ENCODE measurements at regions not wholly inside any gene's neighbourhood (a gene's known extent, or its start where the extent isn't known, plus 50 kb on each side); places are given as distances from the start of the nearest gene placed in this dataset.

DNA sequence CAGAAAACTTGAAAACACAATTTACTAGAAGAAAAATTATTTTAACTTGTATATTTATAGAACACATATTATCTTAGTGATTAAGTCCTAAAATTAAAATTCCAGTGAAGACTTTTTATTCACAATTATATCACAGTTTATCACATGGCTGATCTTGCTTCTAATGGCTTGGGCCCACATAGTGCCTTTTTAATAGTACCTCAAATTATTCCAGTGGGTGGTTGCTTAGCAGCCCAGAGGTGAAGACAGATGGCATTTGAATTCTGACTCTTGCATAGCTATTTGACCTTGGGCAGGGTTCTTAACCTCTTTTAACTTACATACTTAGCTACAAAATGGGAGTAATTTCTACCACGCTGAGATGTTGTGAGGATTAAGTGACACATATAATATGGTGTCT lies 214.7 kb upstream of the SGO1 start:
- H3K36me3 Mint-ChIP-seq (ENCODE audit: insufficient read depth, unreplicated experiment), result no peaks in the 10 kb centered on the region
- H3K4me3 Mint-ChIP-seq (ENCODE audit: low read depth, unreplicated experiment), result no peak overlapping the region
- intact Hi-C loops (cut with micrococcal nuclease; ENCODE audit: unreplicated experiment), result no loop called here
- no peaks in the 10 kb centered on the region for H3K27me3 Mint-ChIP-seq (ENCODE audit: unreplicated experiment)
- H3K9me3 Mint-ChIP-seq (ENCODE audit: low read depth, unreplicated experiment), result no peaks in the 10 kb centered on the region
- TF ChIP-seq, protein P1, sequence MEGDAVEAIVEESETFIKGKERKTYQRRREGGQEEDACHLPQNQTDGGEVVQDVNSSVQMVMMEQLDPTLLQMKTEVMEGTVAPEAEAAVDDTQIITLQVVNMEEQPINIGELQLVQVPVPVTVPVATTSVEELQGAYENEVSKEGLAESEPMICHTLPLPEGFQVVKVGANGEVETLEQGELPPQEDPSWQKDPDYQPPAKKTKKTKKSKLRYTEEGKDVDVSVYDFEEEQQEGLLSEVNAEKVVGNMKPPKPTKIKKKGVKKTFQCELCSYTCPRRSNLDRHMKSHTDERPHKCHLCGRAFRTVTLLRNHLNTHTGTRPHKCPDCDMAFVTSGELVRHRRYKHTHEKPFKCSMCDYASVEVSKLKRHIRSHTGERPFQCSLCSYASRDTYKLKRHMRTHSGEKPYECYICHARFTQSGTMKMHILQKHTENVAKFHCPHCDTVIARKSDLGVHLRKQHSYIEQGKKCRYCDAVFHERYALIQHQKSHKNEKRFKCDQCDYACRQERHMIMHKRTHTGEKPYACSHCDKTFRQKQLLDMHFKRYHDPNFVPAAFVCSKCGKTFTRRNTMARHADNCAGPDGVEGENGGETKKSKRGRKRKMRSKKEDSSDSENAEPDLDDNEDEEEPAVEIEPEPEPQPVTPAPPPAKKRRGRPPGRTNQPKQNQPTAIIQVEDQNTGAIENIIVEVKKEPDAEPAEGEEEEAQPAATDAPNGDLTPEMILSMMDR (IDR thresholded peaks at IDR 0.05; ENCODE audit: unreplicated experiment), result no peak
- H3K27ac Mint-ChIP-seq (ENCODE audit: unreplicated experiment), result no peak overlapping the region
- no peak for DNase-seq
- no TSS peak for BruUV-seq (replicated peaks)
- no peaks in the 10 kb centered on the region for H3K4me1 Mint-ChIP-seq (ENCODE audit: low read depth, unreplicated experiment)
- CTCF ChIA-PET, result no interaction called here

DNA sequence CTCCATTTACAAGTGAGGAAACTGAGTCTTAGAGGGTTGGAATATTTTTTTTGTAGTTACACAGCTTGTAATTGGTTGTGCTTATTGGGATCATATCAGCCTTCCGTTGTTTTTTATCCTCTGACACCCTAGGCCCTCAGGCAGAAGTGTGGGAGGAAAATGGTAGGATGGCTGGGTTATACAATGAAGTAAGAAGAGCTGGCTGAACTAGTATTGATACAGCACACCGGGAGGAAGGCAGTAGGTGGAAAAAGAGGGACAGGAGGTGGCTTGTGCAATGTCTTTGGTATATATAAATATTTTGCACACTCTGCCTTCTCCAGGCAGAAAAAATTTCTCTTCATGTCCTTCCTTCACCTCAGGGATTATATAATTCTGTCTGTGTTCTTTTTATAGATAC lies 214.3 kb upstream of the SGO1 start:
- Mint-ChIP-seq H3K4me1 (ENCODE audit: low read depth, unreplicated experiment) (no peaks in the 10 kb centered on the region), H3K4me3 (ENCODE audit: low read depth, unreplicated experiment) (no peak overlapping the region), H3K9me3 (ENCODE audit: low read depth, unreplicated experiment) (no peaks in the 10 kb centered on the region), H3K36me3 (ENCODE audit: insufficient read depth, unreplicated experiment) (no peaks in the 10 kb centered on the region), H3K27ac (ENCODE audit: unreplicated experiment) (no peak overlapping the region), H3K27me3 (ENCODE audit: unreplicated experiment) (no peaks in the 10 kb centered on the region)
- BruUV-seq (replicated peaks), result no TSS peak
- CTCF ChIA-PET, result no interaction called here
- intact Hi-C loops (cut with micrococcal nuclease; ENCODE audit: unreplicated experiment), result no loop called here
- DNase-seq, result no peak
- TF ChIP-seq, protein P1 (IDR thresholded peaks at IDR 0.05; ENCODE audit: unreplicated experiment), result no peak

DNA sequence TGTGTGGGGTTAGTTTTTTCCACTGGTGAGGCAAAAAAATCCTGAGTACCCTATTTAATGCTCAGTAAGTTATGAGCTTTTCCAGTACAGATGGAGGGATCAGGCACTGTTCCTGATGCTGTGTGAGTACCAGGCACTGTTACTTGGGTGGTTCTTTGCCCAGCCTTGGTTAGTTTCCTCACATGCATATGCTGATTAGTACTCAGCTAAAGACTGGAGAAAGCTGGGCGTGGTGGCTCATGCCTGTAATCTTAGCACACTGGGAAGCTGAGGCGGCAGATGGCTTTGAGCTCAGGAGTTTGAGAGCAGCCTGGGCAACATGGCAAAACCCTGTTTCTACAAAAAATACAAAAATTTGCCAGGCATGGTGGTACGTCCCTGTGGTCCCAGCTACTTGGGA lies 210.3 kb upstream of the SGO1 start:
- H3K4me3 Mint-ChIP-seq (ENCODE audit: low read depth, unreplicated experiment), result no peak overlapping the region
- intact Hi-C loops (cut with micrococcal nuclease; ENCODE audit: unreplicated experiment), result no loop called here
- H3K4me1 Mint-ChIP-seq (ENCODE audit: low read depth, unreplicated experiment), result no peaks in the 10 kb centered on the region
- no TSS peak for BruUV-seq (replicated peaks)
- no peak for DNase-seq
- no peaks in the 10 kb centered on the region for H3K27me3 Mint-ChIP-seq (ENCODE audit: unreplicated experiment)
- H3K27ac Mint-ChIP-seq (ENCODE audit: unreplicated experiment), result no peak overlapping the region
- TF ChIP-seq, protein P1 (IDR thresholded peaks at IDR 0.05; ENCODE audit: unreplicated experiment), result no peak
- CTCF ChIA-PET, result interaction anchor here (0.8 kb wide), 1 partner anchor 9 kb away, joined by 3 read pairs; no protein-coding TSS in a partner anchor
- no peaks in the 10 kb centered on the region for H3K36me3 Mint-ChIP-seq (ENCODE audit: insufficient read depth, unreplicated experiment)
- no peaks in the 10 kb centered on the region for H3K9me3 Mint-ChIP-seq (ENCODE audit: low read depth, unreplicated experiment)

DNA sequence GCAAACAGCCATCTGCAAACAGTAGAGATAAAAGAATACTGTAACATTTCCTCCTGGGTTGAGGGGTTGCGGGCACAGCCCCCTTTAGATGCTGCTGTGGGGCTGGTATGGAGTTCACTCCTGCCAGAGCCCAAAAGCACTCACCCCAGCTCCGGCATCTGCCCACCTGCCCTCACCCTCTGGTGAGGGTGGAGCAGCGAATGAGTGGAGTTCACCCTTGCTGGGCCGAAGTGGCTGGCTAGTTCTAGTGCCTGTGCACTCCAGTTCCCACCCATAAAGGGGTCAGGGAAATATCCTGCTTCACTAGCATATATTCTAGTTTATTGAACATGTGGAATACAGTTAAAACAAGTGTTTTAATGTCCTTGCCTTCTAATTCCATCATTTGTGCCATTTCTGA lies 209.7 kb upstream of the SGO1 start:
- no TSS peak for BruUV-seq (replicated peaks)
- H3K9me3 Mint-ChIP-seq (ENCODE audit: low read depth, unreplicated experiment), result no peaks in the 10 kb centered on the region
- TF ChIP-seq, protein P1 (IDR thresholded peaks at IDR 0.05; ENCODE audit: unreplicated experiment), result no peak
- H3K4me1 Mint-ChIP-seq (ENCODE audit: low read depth, unreplicated experiment), result no peaks in the 10 kb centered on the region
- no peak overlapping the region for H3K4me3 Mint-ChIP-seq (ENCODE audit: low read depth, unreplicated experiment)
- CTCF ChIA-PET, result no interaction called here
- no peak overlapping the region for H3K27ac Mint-ChIP-seq (ENCODE audit: unreplicated experiment)
- no peaks in the 10 kb centered on the region for H3K36me3 Mint-ChIP-seq (ENCODE audit: insufficient read depth, unreplicated experiment)
- intact Hi-C loops (cut with micrococcal nuclease; ENCODE audit: unreplicated experiment), result no loop called here
- H3K27me3 Mint-ChIP-seq (ENCODE audit: unreplicated experiment), result no peaks in the 10 kb centered on the region
- no peak for DNase-seq

DNA sequence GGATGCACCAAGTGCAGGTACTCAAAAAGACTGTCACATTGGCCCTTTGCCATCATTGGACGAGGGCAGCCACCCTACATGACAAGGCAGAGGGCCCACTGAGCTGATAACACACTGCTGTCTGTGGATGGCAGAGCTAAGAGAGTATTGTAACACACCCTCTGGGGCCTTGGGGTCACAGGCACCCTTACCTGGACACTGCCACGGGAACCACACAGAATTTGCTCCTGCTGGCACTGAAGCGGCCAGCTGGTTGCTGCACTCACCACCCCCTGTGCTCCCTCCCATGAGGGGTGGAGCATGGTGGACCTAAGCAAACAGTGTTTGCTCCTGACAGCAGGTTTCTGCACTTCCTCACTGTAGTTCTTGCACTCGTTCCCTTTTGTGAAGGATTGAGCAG lies 208.2 kb upstream of the SGO1 start:
- H3K4me1 Mint-ChIP-seq (ENCODE audit: low read depth, unreplicated experiment), result no peaks in the 10 kb centered on the region
- no TSS peak for BruUV-seq (replicated peaks)
- no peak overlapping the region for H3K4me3 Mint-ChIP-seq (ENCODE audit: low read depth, unreplicated experiment)
- DNase-seq, result no peak
- no peaks in the 10 kb centered on the region for H3K36me3 Mint-ChIP-seq (ENCODE audit: insufficient read depth, unreplicated experiment)
- H3K27ac Mint-ChIP-seq (ENCODE audit: unreplicated experiment), result no peak overlapping the region
- intact Hi-C loops (cut with micrococcal nuclease; ENCODE audit: unreplicated experiment), result no loop called here
- no peaks in the 10 kb centered on the region for H3K27me3 Mint-ChIP-seq (ENCODE audit: unreplicated experiment)
- H3K9me3 Mint-ChIP-seq (ENCODE audit: low read depth, unreplicated experiment), result no peaks in the 10 kb centered on the region
- TF ChIP-seq, protein P1 (IDR thresholded peaks at IDR 0.05; ENCODE audit: unreplicated experiment), result no peak
- CTCF ChIA-PET, result no interaction called here

Data from Calu3 (cell line).